CD4-positive, alpha-beta T cell treated with Interferon alpha-2 for 1 hour (primary cell): ENCODE measurements at regions not wholly inside any gene's neighbourhood (a gene's known extent, or its start where the extent isn't known, plus 50 kb on each side); places are given as distances from the start of the nearest gene placed in this dataset.
"Not testable (repeated sequence)": the region's sequence is repeated elsewhere in the genome, so short reads cannot be mapped to it uniquely, and the experiment has no call there.

Experiments
- DNase-seq, 2 donors: peaks; one replicate each; pipeline ENCODE4 v3.0.0-alpha.2; 2020 to 2022

- DNase-seq, result no peak
These were observed 314.2 kb upstream of the RGS6 start for GRCh38 chr14:71618047-71618446.

GRCh38 chr14:71618716-71619115 is 313.5 kb upstream of the RGS6 start:
- no peak for DNase-seq

GRCh38 chr14:71619472-71619871 is 312.8 kb upstream of the RGS6 start:
- no peak for DNase-seq

- no peak for DNase-seq
These were observed 311.8 kb upstream of the RGS6 start for GRCh38 chr14:71620401-71620800.

- DNase-seq, result no peak
These were observed 311.0 kb upstream of the RGS6 start for GRCh38 chr14:71621276-71621675.

- no peak for DNase-seq
These were observed 310.1 kb upstream of the RGS6 start for GRCh38 chr14:71621980-71622605.

- DNase-seq, result no peak
These were observed 308.3 kb upstream of the RGS6 start for GRCh38 chr14:71623939-71624338.

GRCh38 chr14:71625175-71625574 is 307.1 kb upstream of the RGS6 start:
- DNase-seq, result no peak

GRCh38 chr14:71625891-71626701 is 306.1 kb upstream of the RGS6 start:
- no peak for DNase-seq

- no peak for DNase-seq
These were observed 303.8 kb upstream of the RGS6 start for GRCh38 chr14:71628433-71628832.

GRCh38 chr14:71629250-71629649 is 303.0 kb upstream of the RGS6 start:
- no peak for DNase-seq

- no peak for DNase-seq
These were observed 302.3 kb upstream of the RGS6 start for GRCh38 chr14:71629765-71630492.

- DNase-seq, result not testable (repeated sequence)
These were observed 301.2 kb upstream of the RGS6 start for GRCh38 chr14:71631030-71631429.

GRCh38 chr14:71632440-71632946 is 299.7 kb upstream of the RGS6 start:
- no peak for DNase-seq

GRCh38 chr14:71636076-71636475 is 296.2 kb upstream of the RGS6 start:
- DNase-seq, result no peak

- DNase-seq, result no peak
These were observed 295.3 kb upstream of the RGS6 start for GRCh38 chr14:71636820-71637471.

GRCh38 chr14:71638523-71639196 is 293.6 kb upstream of the RGS6 start:
- DNase-seq, result no peak

- no peak for DNase-seq
These were observed 289.5 kb upstream of the RGS6 start for GRCh38 chr14:71642715-71643114.

- no peak for DNase-seq
These were observed 286.6 kb upstream of the RGS6 start for GRCh38 chr14:71645656-71646055.

GRCh38 chr14:71646518-71646917 is 285.7 kb upstream of the RGS6 start:
- no peak for DNase-seq

- DNase-seq, result no peak
These were observed 285.0 kb upstream of the RGS6 start for GRCh38 chr14:71647086-71647784.

- no peak for DNase-seq
These were observed 283.5 kb upstream of the RGS6 start for GRCh38 chr14:71648725-71649124.
